ENCODE measurements at regions not wholly inside any gene's neighbourhood (a gene's known extent, or its start where the extent isn't known, plus 50 kb on each side); places are given as distances from the start of the nearest gene placed in this dataset.

GRCh38 chr2:212677466-212677865 lies 138.9 kb upstream of the ERBB4 start:
- ATAC-seq (no peak), DNase-seq (ENCODE audit: missing footprints) (no peak)
- intact Hi-C loops (cut with DNase I), result no loop called here

DNA sequence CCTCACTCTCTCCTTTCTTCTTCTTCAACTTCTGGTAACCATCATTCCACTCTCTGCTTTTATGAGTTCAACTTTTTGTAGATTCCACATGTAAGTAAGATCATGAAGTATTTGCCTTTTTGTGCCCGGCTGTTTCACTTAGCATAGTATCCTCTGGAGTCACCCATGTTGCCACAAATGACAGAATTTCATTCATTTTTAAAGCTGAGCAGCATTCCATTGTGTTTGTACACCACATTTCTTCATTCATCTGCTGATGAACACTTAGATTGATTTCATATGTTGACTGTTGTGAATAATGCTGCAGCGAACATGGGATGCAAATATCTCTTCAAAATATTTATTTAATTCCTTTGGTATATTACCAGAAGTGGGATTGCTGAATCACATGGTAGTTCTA lies 133.6 kb upstream of the ERBB4 start:
- no peak for DNase-seq (ENCODE audit: missing footprints)
- intact Hi-C loops (cut with DNase I), result no loop called here
- ATAC-seq, result no peak

DNA sequence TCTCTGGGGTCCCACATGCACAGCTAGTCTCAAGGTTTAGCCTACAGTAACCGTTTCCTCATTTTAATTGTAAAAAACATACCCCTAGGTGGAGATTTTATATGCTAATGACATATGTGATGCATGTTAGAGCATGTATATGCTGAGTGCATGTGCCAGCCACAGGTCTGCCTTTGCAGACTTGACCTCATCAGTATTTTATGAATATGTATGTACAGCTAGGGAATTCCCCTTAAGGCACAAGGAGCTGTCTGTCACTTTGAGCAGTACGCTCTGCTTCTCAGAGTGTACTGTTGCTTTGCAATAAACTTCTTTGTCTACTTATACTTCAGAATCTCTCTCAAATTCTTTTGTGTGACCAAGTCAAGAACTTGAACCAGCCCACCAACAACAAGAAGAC lies 131.2 kb upstream of the ERBB4 start:
- DNase-seq (ENCODE audit: missing footprints) (no peak), ATAC-seq (no peak)
- intact Hi-C loops (cut with DNase I), result no loop called here

DNA sequence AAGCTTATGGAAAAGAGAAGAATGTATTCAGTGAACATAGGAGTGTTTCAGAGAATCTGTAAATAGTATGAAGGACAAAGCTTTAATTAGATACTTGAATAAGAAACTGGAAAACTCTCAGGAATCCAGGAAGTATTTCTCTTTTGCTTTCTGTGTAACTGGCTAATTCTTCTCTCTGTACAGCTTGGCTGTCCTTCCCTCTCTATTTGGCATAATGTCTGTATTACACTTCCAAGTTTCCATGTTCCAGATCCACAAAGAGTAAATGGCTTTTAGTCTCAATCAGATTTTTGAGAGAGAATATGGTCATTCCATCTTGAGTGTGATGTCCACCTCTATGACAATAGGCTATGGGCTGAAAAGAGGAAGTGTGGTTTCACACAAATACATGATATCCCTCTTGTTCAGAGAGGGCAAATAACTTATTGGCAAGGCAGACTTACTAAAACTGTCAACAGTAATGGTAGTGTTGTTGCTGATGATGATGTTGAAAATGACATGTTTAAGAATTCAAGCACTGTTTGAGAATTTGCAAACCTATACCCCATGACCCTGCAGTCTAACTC lies 129.2 kb upstream of the ERBB4 start:
- ATAC-seq, result no peak
- no peak for DNase-seq (ENCODE audit: missing footprints)
- intact Hi-C loops (cut with DNase I), result no loop called here

- ATAC-seq (no peak), DNase-seq (ENCODE audit: missing footprints) (no peak)
- intact Hi-C loops (cut with DNase I), result no loop called here
These were observed 127.3 kb upstream of the ERBB4 start for GRCh38 chr2:212665948-212666347.

DNA sequence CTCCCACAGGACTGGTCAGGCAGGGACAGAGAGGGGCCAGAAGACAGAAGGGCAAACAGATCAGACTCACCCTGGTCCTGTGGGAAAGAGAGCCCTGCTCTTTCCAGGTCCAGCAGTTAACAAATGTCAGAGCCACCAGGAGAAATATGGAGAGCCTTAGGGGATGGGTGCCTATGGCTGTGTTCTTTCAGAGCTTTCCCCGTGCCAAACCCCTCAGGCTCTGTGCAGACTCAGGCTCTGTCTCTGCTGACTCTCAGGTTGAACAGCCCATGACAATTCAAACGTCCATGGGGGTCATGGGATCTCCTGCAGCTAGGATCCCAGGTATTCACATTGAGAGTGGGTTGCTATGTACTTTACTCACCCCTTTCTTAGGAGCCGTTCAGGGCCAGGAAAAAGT lies 120.8 kb upstream of the ERBB4 start:
- DNase-seq (ENCODE audit: missing footprints) (no peak), ATAC-seq (no peak)
- intact Hi-C loops (cut with DNase I), result no loop called here

GRCh38 chr2:212649646-212650045 lies 111.0 kb upstream of the ERBB4 start:
- no peak for DNase-seq (ENCODE audit: missing footprints)
- ATAC-seq, result no peak
- intact Hi-C loops (cut with DNase I), result no loop called here

GRCh38 chr2:212646698-212647366 lies 108.2 kb upstream of the ERBB4 start:
- intact Hi-C loops (cut with DNase I), result no loop called here
- DNase-seq (ENCODE audit: missing footprints) (no peak), ATAC-seq (no peak)

- DNase-seq (ENCODE audit: missing footprints), result no peak
- ATAC-seq, result no peak
- intact Hi-C loops (cut with DNase I), result no loop called here
These were observed 105.7 kb upstream of the ERBB4 start for GRCh38 chr2:212644195-212644837.

GRCh38 chr2:212640428-212640827 lies 101.8 kb upstream of the ERBB4 start:
- no peak for DNase-seq (ENCODE audit: missing footprints)

DNA sequence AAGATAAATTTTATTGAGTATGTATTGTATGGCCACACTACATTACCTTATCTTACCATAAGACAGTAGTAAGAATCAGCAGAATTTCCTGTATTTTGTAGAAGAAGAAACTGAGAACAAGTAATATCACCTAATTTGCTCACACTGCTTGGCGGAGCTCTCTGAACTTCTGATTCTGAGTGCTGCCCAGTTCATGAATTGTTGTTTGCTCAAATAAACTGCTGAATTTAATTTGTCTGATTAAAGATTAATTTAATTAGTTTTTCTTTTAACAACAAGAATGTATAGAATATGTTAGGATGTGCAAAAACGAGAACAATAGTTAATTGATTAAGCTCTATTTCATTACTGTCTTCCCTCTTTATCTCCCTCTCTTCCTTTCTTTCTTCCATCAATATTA lies 100.1 kb upstream of the ERBB4 start:
- ATAC-seq (no peak), DNase-seq (ENCODE audit: missing footprints) (no peak)
- intact Hi-C loops (cut with DNase I), result no loop called here

More at GRCh38 chr2:212640428-212640827, 101.8 kb upstream of the ERBB4 start:
- ATAC-seq, result no peak
- intact Hi-C loops (cut with DNase I), result no loop called here

GRCh38 chr2:212628586-212628985 lies 90.0 kb upstream of the ERBB4 start:
- intact Hi-C loops (cut with DNase I), result no loop called here
- DNase-seq (ENCODE audit: missing footprints), result no peak
- ATAC-seq, result no peak

DNA sequence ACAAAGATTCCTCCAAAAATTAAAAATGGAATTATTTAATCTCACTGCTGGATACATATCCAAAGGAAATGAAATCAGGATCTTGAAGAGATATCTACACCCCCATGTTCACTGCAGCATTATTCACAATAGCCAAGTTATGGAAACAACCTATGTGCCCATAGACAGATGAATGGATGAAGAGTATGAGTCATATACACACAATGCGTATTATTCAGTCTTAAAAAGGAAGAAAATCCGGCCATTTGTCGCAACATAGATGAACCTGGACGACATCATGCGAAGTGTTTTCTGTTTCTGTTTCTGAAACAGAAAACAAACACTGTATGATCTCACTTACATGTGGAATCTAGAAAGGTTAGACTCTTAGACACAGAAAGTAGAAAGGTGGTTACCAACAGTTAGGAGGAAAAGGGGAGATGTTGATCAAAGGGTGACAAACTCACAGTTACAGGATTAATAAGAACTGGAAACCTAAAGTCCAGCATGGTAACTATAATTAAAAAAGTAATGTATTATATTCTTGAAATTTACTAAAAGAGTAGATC lies 87.8 kb upstream of the ERBB4 start:
- no peak for ATAC-seq
- intact Hi-C loops (cut with DNase I), result no loop called here
- no peak for DNase-seq (ENCODE audit: missing footprints)

GRCh38 chr2:212619954-212620353 lies 81.4 kb upstream of the ERBB4 start:
- ATAC-seq (no peak), DNase-seq (ENCODE audit: missing footprints) (no peak)
- intact Hi-C loops (cut with DNase I), result no loop called here

GRCh38 chr2:212618636-212619035 lies 80.0 kb upstream of the ERBB4 start:
- no peak for DNase-seq (ENCODE audit: missing footprints)
- ATAC-seq, result no peak
- intact Hi-C loops (cut with DNase I), result no loop called here

DNA sequence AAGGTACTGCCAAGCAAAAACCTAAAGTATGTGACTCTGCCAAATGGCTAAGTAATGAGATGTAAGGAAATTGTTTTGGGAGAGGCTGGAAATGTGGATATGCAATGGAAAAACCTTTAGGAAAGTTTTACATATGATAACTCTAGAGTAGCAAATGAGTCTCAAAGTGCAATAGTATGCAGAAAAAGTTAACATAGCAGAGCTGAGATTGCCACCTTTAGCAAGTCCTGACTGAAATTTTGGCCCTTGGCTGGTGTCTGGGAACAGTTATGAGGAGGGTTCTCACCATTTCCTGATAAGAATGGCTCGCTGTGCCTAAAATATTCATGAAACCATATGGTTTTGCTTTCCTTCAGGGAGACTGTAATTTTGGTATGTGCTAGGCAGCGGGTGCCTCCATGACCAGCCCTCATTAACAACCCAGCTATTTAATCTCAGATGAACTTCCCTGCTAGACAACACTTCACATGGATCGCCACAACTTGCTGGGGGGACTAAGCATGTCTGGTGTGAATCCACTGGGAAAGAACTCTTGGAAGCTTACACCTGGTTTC lies 72.3 kb upstream of the ERBB4 start:
- intact Hi-C loops (cut with DNase I), result no loop called here
- ATAC-seq, result no peak
- DNase-seq (ENCODE audit: missing footprints), result no peak

DNA sequence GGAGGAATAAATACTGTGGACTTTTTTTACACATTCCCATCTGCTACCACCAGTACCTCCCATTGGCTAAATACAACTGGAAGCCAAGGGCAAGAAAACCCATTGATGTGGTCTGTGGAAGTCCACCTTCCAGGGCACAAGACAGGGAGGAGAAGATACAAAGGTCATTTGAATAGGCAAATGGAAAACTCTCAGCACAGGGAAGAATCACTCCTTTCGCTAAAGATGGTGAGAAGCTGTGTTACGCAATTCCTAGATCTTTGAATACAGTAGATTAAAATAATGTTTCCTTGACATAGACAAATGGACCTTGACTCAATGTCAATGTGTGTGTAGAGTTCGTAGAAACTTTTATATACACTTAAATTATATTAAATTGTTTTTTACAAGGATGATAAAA lies 70.9 kb upstream of the ERBB4 start:
- ATAC-seq, result no peak
- no peak for DNase-seq (ENCODE audit: missing footprints)
- intact Hi-C loops (cut with DNase I), result no loop called here

DNA sequence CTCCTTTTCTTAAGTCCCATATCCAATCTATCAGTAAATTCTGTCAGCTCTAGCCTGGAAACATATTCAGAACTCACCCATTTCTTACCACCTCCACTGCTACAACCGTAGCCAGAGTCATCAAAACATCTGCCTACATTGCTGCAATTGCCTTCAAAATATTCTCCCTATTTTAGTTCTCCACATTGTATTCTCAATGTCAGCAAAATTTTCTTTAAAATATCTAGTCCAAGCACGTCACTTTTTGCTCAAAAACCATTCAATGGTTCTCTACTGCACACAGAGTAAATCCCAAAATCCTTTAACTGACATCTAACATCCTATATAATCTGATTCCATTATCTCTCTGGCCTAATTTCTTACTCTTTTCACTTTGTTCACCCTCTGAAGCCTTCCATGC lies 68.5 kb upstream of the ERBB4 start:
- ATAC-seq, result no peak
- DNase-seq (ENCODE audit: missing footprints), result no peak
- intact Hi-C loops (cut with DNase I), result no loop called here

DNA sequence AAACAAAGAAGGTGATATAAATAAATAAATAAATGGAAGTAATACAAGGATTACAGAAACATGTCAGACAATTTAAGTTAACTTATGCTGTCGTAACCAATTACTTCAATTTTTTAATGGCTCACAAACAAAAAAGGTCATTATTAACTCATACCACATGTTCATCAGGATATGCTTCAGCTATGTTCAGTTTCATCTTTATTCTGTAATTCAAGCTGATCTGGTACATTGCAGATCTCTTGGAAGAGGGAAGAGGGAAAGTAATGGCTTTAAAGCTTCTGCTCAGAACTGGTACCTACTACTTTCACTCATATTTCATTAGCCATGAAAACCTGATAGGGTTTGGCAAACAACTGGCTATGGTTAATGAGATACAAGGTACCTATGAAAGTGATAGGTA lies 67.6 kb upstream of the ERBB4 start:
- DNase-seq (ENCODE audit: missing footprints) (no peak), ATAC-seq (no peak)
- intact Hi-C loops (cut with DNase I), result no loop called here

DNA sequence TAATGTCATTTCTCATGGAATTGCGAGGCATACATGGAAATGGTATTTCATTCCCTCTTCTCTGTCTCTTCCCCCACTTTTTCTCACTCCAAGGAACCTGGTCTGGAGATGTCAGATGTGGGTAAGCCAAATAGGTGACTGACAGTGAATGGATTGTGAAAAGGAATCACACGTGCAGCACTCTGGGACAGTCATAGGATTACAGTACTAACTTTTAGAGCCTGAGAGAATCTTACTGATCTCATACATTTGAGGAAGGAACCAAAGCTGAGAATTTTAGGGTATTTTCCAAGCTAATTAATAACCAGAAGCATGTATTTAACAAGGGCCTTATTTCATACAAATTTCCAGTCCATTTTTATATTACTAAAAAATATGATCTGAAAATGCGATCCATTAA lies 58.1 kb upstream of the ERBB4 start:
- DNase-seq (ENCODE audit: missing footprints) (no peak), ATAC-seq (no peak)
- intact Hi-C loops (cut with DNase I), result no loop called here
